ENCODE measurements at regions not wholly inside any gene's neighbourhood (a gene's known extent, or its start where the extent isn't known, plus 50 kb on each side); places are given as distances from the start of the nearest gene placed in this dataset.

GRCh38 chr9:105131981-105132380 is 112.5 kb upstream of the SLC44A1 start:
- TF ChIP-seq POLR2A (IDR thresholded peaks at IDR 0.05; ENCODE audit: low read depth) (no peak), CTCF (IDR thresholded peaks at IDR 0.05) (no peak)

Data from esophagus muscularis mucosa (tissue), 3 donors.